ENCODE measurements at regions not wholly inside any gene's neighbourhood (a gene's known extent, or its start where the extent isn't known, plus 50 kb on each side); places are given as distances from the start of the nearest gene placed in this dataset.

GRCh38 chr20:60629206-60629605 lies 622.9 kb upstream of the CDH4 start:
- no peaks in the 10 kb centered on the region for H3K4me1 ChIP-seq (ENCODE audit: control insufficient read depth, insufficient read depth, low read length)
- BruUV-seq (replicated peaks) = no TSS peak
- H3K36me3 ChIP-seq (ENCODE audit: control insufficient read depth, insufficient read depth, low read length) = no peaks in the 10 kb centered on the region
- POLR2A ChIA-PET = no interaction called here
- no peak for TF ChIP-seq SIN3A (IDR thresholded peaks at IDR 0.05; ENCODE audit: borderline replicate concordance, insufficient read depth, low read depth, low read length)
- TF ChIP-seq, protein P1, sequence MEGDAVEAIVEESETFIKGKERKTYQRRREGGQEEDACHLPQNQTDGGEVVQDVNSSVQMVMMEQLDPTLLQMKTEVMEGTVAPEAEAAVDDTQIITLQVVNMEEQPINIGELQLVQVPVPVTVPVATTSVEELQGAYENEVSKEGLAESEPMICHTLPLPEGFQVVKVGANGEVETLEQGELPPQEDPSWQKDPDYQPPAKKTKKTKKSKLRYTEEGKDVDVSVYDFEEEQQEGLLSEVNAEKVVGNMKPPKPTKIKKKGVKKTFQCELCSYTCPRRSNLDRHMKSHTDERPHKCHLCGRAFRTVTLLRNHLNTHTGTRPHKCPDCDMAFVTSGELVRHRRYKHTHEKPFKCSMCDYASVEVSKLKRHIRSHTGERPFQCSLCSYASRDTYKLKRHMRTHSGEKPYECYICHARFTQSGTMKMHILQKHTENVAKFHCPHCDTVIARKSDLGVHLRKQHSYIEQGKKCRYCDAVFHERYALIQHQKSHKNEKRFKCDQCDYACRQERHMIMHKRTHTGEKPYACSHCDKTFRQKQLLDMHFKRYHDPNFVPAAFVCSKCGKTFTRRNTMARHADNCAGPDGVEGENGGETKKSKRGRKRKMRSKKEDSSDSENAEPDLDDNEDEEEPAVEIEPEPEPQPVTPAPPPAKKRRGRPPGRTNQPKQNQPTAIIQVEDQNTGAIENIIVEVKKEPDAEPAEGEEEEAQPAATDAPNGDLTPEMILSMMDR (IDR thresholded peaks at IDR 0.05) = no peak
- TF ChIP-seq, protein P2, sequence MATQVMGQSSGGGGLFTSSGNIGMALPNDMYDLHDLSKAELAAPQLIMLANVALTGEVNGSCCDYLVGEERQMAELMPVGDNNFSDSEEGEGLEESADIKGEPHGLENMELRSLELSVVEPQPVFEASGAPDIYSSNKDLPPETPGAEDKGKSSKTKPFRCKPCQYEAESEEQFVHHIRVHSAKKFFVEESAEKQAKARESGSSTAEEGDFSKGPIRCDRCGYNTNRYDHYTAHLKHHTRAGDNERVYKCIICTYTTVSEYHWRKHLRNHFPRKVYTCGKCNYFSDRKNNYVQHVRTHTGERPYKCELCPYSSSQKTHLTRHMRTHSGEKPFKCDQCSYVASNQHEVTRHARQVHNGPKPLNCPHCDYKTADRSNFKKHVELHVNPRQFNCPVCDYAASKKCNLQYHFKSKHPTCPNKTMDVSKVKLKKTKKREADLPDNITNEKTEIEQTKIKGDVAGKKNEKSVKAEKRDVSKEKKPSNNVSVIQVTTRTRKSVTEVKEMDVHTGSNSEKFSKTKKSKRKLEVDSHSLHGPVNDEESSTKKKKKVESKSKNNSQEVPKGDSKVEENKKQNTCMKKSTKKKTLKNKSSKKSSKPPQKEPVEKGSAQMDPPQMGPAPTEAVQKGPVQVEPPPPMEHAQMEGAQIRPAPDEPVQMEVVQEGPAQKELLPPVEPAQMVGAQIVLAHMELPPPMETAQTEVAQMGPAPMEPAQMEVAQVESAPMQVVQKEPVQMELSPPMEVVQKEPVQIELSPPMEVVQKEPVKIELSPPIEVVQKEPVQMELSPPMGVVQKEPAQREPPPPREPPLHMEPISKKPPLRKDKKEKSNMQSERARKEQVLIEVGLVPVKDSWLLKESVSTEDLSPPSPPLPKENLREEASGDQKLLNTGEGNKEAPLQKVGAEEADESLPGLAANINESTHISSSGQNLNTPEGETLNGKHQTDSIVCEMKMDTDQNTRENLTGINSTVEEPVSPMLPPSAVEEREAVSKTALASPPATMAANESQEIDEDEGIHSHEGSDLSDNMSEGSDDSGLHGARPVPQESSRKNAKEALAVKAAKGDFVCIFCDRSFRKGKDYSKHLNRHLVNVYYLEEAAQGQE (IDR thresholded peaks at IDR 0.05; ENCODE audit: insufficient read depth in 1 of 2, low read depth in 2 of 2, low read length in 1 of 2) = no peak
- no peak for TF ChIP-seq TCF7L2 (IDR thresholded peaks at IDR 0.05; ENCODE audit: low read depth, low read length)
- no peak for TF ChIP-seq POLR2AphosphoS5 (IDR thresholded peaks at IDR 0.05; ENCODE audit: low read depth, low read length)
- no peak for DNase-seq (ENCODE audit: low read depth, low spot score)
- CTCF ChIA-PET = no interaction called here
- H3K27me3 ChIP-seq (ENCODE audit: control insufficient read depth, insufficient read depth, low read length) = no peaks in the 10 kb centered on the region; the same call in 1 of the 2 replicates
- H3K27ac ChIP-seq (ENCODE audit: low read length) = no peak overlapping the region
- intact Hi-C loops (cut with micrococcal nuclease; ENCODE audit: unreplicated experiment) = no loop called here
- in situ Hi-C loops (cut with HindIII; ENCODE audit: low pct_unique_long_range_greater_than_20kb, low sequenced_read_pairs) = no loop called here
- H3K9me3 ChIP-seq (ENCODE audit: control insufficient read depth, insufficient read depth, low read depth, low read length) = no peaks in the 10 kb centered on the region
- no peak overlapping the region for H3K4me3 ChIP-seq (ENCODE audit: low read depth in 2 of 2, low read length in 2 of 2)
- ATAC-seq = no peak

DNA sequence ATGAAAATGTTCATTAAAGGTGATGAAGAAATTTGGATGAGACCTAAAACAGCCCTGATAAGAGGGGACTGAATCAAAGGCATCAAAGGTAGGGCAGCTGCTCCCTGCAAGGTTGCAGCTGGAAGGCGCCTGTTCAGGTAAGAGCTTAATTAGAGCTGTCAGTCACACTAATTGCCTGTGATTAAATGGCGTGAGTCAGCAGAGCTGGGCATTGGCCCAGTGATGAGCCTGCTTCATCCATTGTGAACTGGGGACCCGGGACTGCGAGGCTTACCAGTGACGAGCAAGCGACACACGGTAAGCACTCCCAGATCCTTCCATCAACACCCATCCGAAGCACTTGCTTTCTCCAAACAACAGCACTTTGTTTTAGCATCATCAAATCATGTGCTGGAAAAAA lies 621.5 kb upstream of the CDH4 start:
- no peak overlapping the region for H3K27ac ChIP-seq (ENCODE audit: low read length)
- no peaks in the 10 kb centered on the region; the same call in 1 of the 2 replicates for H3K27me3 ChIP-seq (ENCODE audit: control insufficient read depth, insufficient read depth, low read length)
- no peak for DNase-seq (ENCODE audit: low read depth, low spot score)
- ChIA-PET CTCF (no interaction called here), POLR2A (no interaction called here)
- ATAC-seq = no peak
- no peaks in the 10 kb centered on the region for H3K4me1 ChIP-seq (ENCODE audit: control insufficient read depth, insufficient read depth, low read length)
- BruUV-seq (replicated peaks) = no TSS peak
- no peak overlapping the region for H3K4me3 ChIP-seq (ENCODE audit: low read depth in 2 of 2, low read length in 2 of 2)
- H3K9me3 ChIP-seq (ENCODE audit: control insufficient read depth, insufficient read depth, low read depth, low read length) = no peaks in the 10 kb centered on the region
- in situ Hi-C loops (cut with HindIII; ENCODE audit: low pct_unique_long_range_greater_than_20kb, low sequenced_read_pairs) = no loop called here
- TF ChIP-seq POLR2AphosphoS5 (IDR thresholded peaks at IDR 0.05; ENCODE audit: low read depth, low read length) (no peak), SIN3A (IDR thresholded peaks at IDR 0.05; ENCODE audit: borderline replicate concordance, insufficient read depth, low read depth, low read length) (no peak), TCF7L2 (IDR thresholded peaks at IDR 0.05; ENCODE audit: low read depth, low read length) (no peak)
- TF ChIP-seq, protein P1 (IDR thresholded peaks at IDR 0.05) = no peak
- TF ChIP-seq, protein P2 (IDR thresholded peaks at IDR 0.05; ENCODE audit: insufficient read depth in 1 of 2, low read depth in 2 of 2, low read length in 1 of 2) = no peak
- intact Hi-C loops (cut with micrococcal nuclease; ENCODE audit: unreplicated experiment) = no loop called here
- no peaks in the 10 kb centered on the region for H3K36me3 ChIP-seq (ENCODE audit: control insufficient read depth, insufficient read depth, low read length)

Measured in Panc1 (cell line).